ENCODE measurements at regions not wholly inside any gene's neighbourhood (a gene's known extent, or its start where the extent isn't known, plus 50 kb on each side); places are given as distances from the start of the nearest gene placed in this dataset.

- no peak for ATAC-seq
- H3K4me1 ChIP-seq = peaks cover 5% of the 10 kb centered on the region
- H3K9me3 ChIP-seq = no peaks in the 10 kb centered on the region
- intact Hi-C loops (cut with DNase I) = no loop called here
- no peak overlapping the region for H3K27ac ChIP-seq
- DNase-seq = no peak
- TF ChIP-seq CTCF (IDR thresholded peaks at IDR 0.05) = no peak
- H3K27me3 ChIP-seq (ENCODE audit: insufficient read depth in 3 of 3, low read length in 2 of 3) = no peaks in the 10 kb centered on the region
- H3K4me3 ChIP-seq = no peak overlapping the region
- no peaks in the 10 kb centered on the region for H3K36me3 ChIP-seq (ENCODE audit: insufficient read depth in 1 of 2, low read depth in 1 of 2)
Measured at GRCh38 chr4:124037236-124037635, 640.6 kb downstream of the SPRY1 start.

- H3K4me3 ChIP-seq = no peak overlapping the region
Measured at GRCh38 chr4:124044330-124044729, 647.7 kb downstream of the SPRY1 start.

GRCh38 chr4:124044867-124045266 is 648.3 kb downstream of the SPRY1 start:
- Histone ChIP-seq H3K36me3 (ENCODE audit: insufficient read depth in 1 of 2, low read depth in 1 of 2) (no peaks in the 10 kb centered on the region), H3K27ac (no peak overlapping the region), H3K4me3 (no peak overlapping the region), H3K4me1 (no peaks in the 10 kb centered on the region), H3K9me3 (no peaks in the 10 kb centered on the region), H3K27me3 (ENCODE audit: insufficient read depth in 3 of 3, low read length in 2 of 3) (no peaks in the 10 kb centered on the region)
- WGBS, 3 donors = 85 to 96% (median 90%) methylated on average over 5 of the region's 5 CpGs
- TF ChIP-seq CTCF (IDR thresholded peaks at IDR 0.05) = no peak
- DNase-seq (no peak), ATAC-seq (no peak)
- intact Hi-C loops (cut with DNase I) = no loop called here

More at GRCh38 chr4:124044330-124044729, 647.7 kb downstream of the SPRY1 start:
- ATAC-seq = no peak
- Histone ChIP-seq H3K27me3 (ENCODE audit: insufficient read depth in 3 of 3, low read length in 2 of 3) (no peaks in the 10 kb centered on the region), H3K36me3 (ENCODE audit: insufficient read depth in 1 of 2, low read depth in 1 of 2) (no peaks in the 10 kb centered on the region), H3K4me1 (no peaks in the 10 kb centered on the region), H3K27ac (no peak overlapping the region), H3K9me3 (no peaks in the 10 kb centered on the region)
- no peak for DNase-seq
- no peak for TF ChIP-seq CTCF (IDR thresholded peaks at IDR 0.05)
- intact Hi-C loops (cut with DNase I) = no loop called here

- H3K36me3 ChIP-seq (ENCODE audit: insufficient read depth in 1 of 2, low read depth in 1 of 2) = no peaks in the 10 kb centered on the region
- no peaks in the 10 kb centered on the region for H3K9me3 ChIP-seq
- no peak for ATAC-seq
- TF ChIP-seq CTCF (IDR thresholded peaks at IDR 0.05) = no peak
- 92 to 97% (median 95%) methylated on average over 2 of the region's 2 CpGs for WGBS, 3 donors
- intact Hi-C loops (cut with DNase I) = no loop called here
- no peak overlapping the region for H3K4me3 ChIP-seq
- H3K4me1 ChIP-seq = no peaks in the 10 kb centered on the region
- no peak overlapping the region for H3K27ac ChIP-seq
- no peaks in the 10 kb centered on the region for H3K27me3 ChIP-seq (ENCODE audit: insufficient read depth in 3 of 3, low read length in 2 of 3)
- no peak for DNase-seq
Measured at GRCh38 chr4:124046190-124046589, 649.6 kb downstream of the SPRY1 start.

GRCh38 chr4:124053872-124054538 is 657.4 kb downstream of the SPRY1 start:
- Histone ChIP-seq H3K36me3 (ENCODE audit: insufficient read depth in 1 of 2, low read depth in 1 of 2) (peaks cover 0 to 2% of the 10 kb centered on the region in 2 donors), H3K9me3 (peaks cover 7% of the 10 kb centered on the region), H3K27me3 (ENCODE audit: insufficient read depth in 3 of 3, low read length in 2 of 3) (no peaks in the 10 kb centered on the region), H3K4me1 (no peaks in the 10 kb centered on the region), H3K27ac (no peak overlapping the region), H3K4me3 (no peak overlapping the region)
- DNase-seq (no peak), ATAC-seq (no peak)
- intact Hi-C loops (cut with DNase I) = no loop called here
- 69 to 87% (median 75%) methylated on average over 4 of the region's 4 CpGs for WGBS, 3 donors
- TF ChIP-seq CTCF (IDR thresholded peaks at IDR 0.05) = no peak

Measured in psoas muscle (tissue), 7 donors.